Globus pallidus (tissue), 1 donor: ENCODE measurements at regions not wholly inside any gene's neighbourhood (a gene's known extent, or its start where the extent isn't known, plus 50 kb on each side); places are given as distances from the start of the nearest gene placed in this dataset.

Experiments
- DNase-seq: peaks from one replicate; pipeline ENCODE4 v3.0.0-alpha.2; 2015; ENCODE audit warnings: low spot score

- no peak for DNase-seq
Measured at GRCh38 chr19:30309176-30309575, 63.0 kb upstream of the ZNF536 start.

GRCh38 chr19:30309905-30310601 lies 62.1 kb upstream of the ZNF536 start:
- DNase-seq: no peak

- DNase-seq: no peak
Measured at GRCh38 chr19:30310602-30311263, 61.5 kb upstream of the ZNF536 start.

GRCh38 chr19:30311911-30312310 lies 60.3 kb upstream of the ZNF536 start:
- no peak for DNase-seq

- no peak for DNase-seq
Measured at GRCh38 chr19:30312582-30313352, 59.4 kb upstream of the ZNF536 start.

GRCh38 chr19:30313353-30313750 lies 58.8 kb upstream of the ZNF536 start:
- DNase-seq: no peak

GRCh38 chr19:30314056-30314804 lies 58.0 kb upstream of the ZNF536 start:
- DNase-seq: no peak

GRCh38 chr19:30314805-30315155 lies 57.4 kb upstream of the ZNF536 start:
- DNase-seq: no peak

- DNase-seq: no peak
Measured at GRCh38 chr19:30315159-30315558, 57.0 kb upstream of the ZNF536 start.

- DNase-seq: no peak
Measured at GRCh38 chr19:30316000-30316491, 56.1 kb upstream of the ZNF536 start.

- DNase-seq: no peak
Measured at GRCh38 chr19:30316560-30317106, 55.6 kb upstream of the ZNF536 start.

- DNase-seq: no peak
Measured at GRCh38 chr19:30317403-30317802, 54.8 kb upstream of the ZNF536 start.

- DNase-seq: no peak
Measured at GRCh38 chr19:30318261-30318660, 53.9 kb upstream of the ZNF536 start.

- no peak for DNase-seq
Measured at GRCh38 chr19:30318936-30319335, 53.2 kb upstream of the ZNF536 start.

GRCh38 chr19:30319411-30319810 lies 52.8 kb upstream of the ZNF536 start:
- DNase-seq: no peak

- no peak for DNase-seq
Measured at GRCh38 chr19:30319876-30320275, 52.3 kb upstream of the ZNF536 start.

- DNase-seq: no peak
Measured at GRCh38 chr19:30320466-30320865, 51.7 kb upstream of the ZNF536 start.

- DNase-seq: no peak
Measured at GRCh38 chr19:30320916-30321315, 51.3 kb upstream of the ZNF536 start.
